Epithelial cell of proximal tubule (primary cell): ENCODE measurements at regions not wholly inside any gene's neighbourhood (a gene's known extent, or its start where the extent isn't known, plus 50 kb on each side); places are given as distances from the start of the nearest gene placed in this dataset.

Experiments used
- DNase-seq: peaks from one replicate; pipeline ENCODE4 v3.0.0-alpha.2; 2011; ENCODE audit warnings: low read depth
- H3K4me3 ChIP-seq: 2 replicates; pipeline ENCODE4 v1.5.1; 2011; ENCODE audit warnings: low read depth, mild to moderate bottlenecking, low read length
- CTCF ChIP-seq: conservative IDR thresholded peaks from 2 replicates; pipeline ENCODE4 v1.5.1; 2012; ENCODE audit warnings: low read depth, mild to moderate bottlenecking, low read length

GRCh38 chr3:190213727-190214126 lies 93.0 kb upstream of the P3H2 start:
- TF ChIP-seq CTCF, result no peak
- DNase-seq, result no peak
- no peak overlapping the region for H3K4me3 ChIP-seq

GRCh38 chr3:190210608-190211007 lies 89.9 kb upstream of the P3H2 start:
- H3K4me3 ChIP-seq, result no peak overlapping the region
- no peak for DNase-seq
- no peak for TF ChIP-seq CTCF

GRCh38 chr3:190209533-190209932 lies 88.8 kb upstream of the P3H2 start:
- no peak for TF ChIP-seq CTCF
- H3K4me3 ChIP-seq, result no peak overlapping the region
- no peak for DNase-seq

- no peak overlapping the region for H3K4me3 ChIP-seq
- DNase-seq, result no peak
Observed at GRCh38 chr3:190208196-190208595, 87.5 kb upstream of the P3H2 start.

GRCh38 chr3:190205739-190206138 lies 85.0 kb upstream of the P3H2 start:
- no peak for TF ChIP-seq CTCF
- no peak for DNase-seq
- H3K4me3 ChIP-seq, result no peak overlapping the region

More at GRCh38 chr3:190208196-190208595, 87.5 kb upstream of the P3H2 start:
- no peak for TF ChIP-seq CTCF

GRCh38 chr3:190204200-190204599 lies 83.5 kb upstream of the P3H2 start:
- no peak overlapping the region for H3K4me3 ChIP-seq
- no peak for TF ChIP-seq CTCF
- DNase-seq, result no peak

- DNase-seq, result peak; percentile 80
- peak; percentile 7 for TF ChIP-seq CTCF
- peak overlapping the region; percentile 43 for H3K4me3 ChIP-seq
Observed at GRCh38 chr3:190197346-190197763, 76.7 kb upstream of the P3H2 start.
